Smooth muscle cell (in vitro differentiated cells): ENCODE measurements at regions not wholly inside any gene's neighbourhood (a gene's known extent, or its start where the extent isn't known, plus 50 kb on each side); places are given as distances from the start of the nearest gene placed in this dataset.

ENCODE experiments used
- DNase-seq: peaks from one replicate; lab custom pipeline; 2025; ENCODE audit not compliant: unreplicated experiment; lab: John Stamatoyannopoulos, UW
- H2AFZ ChIP-seq: fragments of 200-600 bp; sonication (generic); 2 replicates; pipeline ENCODE4 v1.6.0; 2016; ENCODE audit warnings: antibody characterized with exemption, low read depth, mild to moderate bottlenecking
- H3F3A ChIP-seq: fragments of 200-600 bp; sonication (generic); 2 replicates; pipeline ENCODE4 v1.6.0; 2017; ENCODE audit warnings: antibody characterized with exemption, low read depth
- H3K27ac ChIP-seq: fragments of 200-600 bp; sonication (generic); 2 replicates; pipeline ENCODE4 v1.5.1; 2016; ENCODE audit warnings: low read depth, mild to moderate bottlenecking
- H3K27me3 ChIP-seq: fragments of 200-600 bp; sonication (generic); 2 replicates; pipeline ENCODE4 v1.6.1; 2016; ENCODE audit warnings: low read depth, mild to moderate bottlenecking
- H3K36me3 ChIP-seq: fragments of 200-600 bp; sonication (generic); 2 replicates; pipeline ENCODE4 v1.5.1; 2016; ENCODE audit warnings: low read depth
- H3K4me1 ChIP-seq: fragments of 200-600 bp; sonication (generic); 2 replicates; pipeline ENCODE4 v1.5.1; 2016; ENCODE audit warnings: low read depth
- H3K4me2 ChIP-seq: fragments of 200-600 bp; sonication (generic); 2 replicates; pipeline ENCODE4 v1.6.0; 2016; ENCODE audit warnings: mild to moderate bottlenecking
- H3K4me3 ChIP-seq: fragments of 200-600 bp; sonication (generic); 2 replicates; pipeline ENCODE4 v1.5.1; 2016; ENCODE audit warnings: mild to moderate bottlenecking
- H3K79me2 ChIP-seq: fragments of 200-600 bp; sonication (generic); 2 replicates; pipeline ENCODE4 v1.6.0; 2016; ENCODE audit warnings: low read depth, mild to moderate bottlenecking
- H3K9ac ChIP-seq: fragments of 200-600 bp; sonication (generic); 2 replicates; pipeline ENCODE4 v1.6.0; 2016; ENCODE audit warnings: low read depth
- H3K9me3 ChIP-seq: fragments of 200-600 bp; sonication (generic); replicated peaks from 2 replicates; pipeline ENCODE4 v1.5.1; 2016; ENCODE audit warnings: low read depth
- H4K20me1 ChIP-seq: fragments of 200-600 bp; sonication (generic); 2 replicates; pipeline ENCODE4 v1.6.0; 2016; ENCODE audit warnings: low read depth
- WGBS: methylation state at CpG from one replicate; pipeline ENCODE4 v1.1.7; 2016; ENCODE audit warnings: low lambda C conversion rate; 5-methylcytosine and 5-hydroxymethylcytosine counted together
- TF ChIP-seq, protein P1 (sequence below): fragments of 200-600 bp; sonication (generic); IDR thresholded peaks from 2 replicates; pipeline ENCODE4 v1.5.1; 2017; ENCODE audit warnings: borderline replicate concordance, mild to moderate bottlenecking, antibody characterized with exemption; ENCODE audit not compliant: insufficient read depth, poor library complexity, severe bottlenecking

DNA sequence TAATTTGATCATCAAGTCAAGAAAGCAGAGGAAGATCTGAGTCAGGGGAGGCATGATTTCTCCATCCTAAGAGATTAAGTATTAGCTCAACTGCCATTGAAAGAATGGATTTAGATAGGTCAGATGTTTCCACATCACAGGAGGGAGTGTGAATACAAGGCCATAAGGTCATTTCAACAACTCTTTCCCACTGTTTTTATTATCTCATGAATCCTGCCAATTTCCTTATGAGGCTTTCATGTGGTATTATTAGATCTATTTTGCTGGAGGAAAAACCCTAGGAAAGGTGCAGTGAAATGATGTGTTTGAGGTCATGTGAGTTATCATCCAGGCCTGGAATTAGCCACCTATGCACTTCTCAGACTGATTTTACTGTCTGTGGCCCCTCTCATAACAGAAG lies 269.0 kb downstream of the NOVA1 start:
- TF ChIP-seq, protein P1, sequence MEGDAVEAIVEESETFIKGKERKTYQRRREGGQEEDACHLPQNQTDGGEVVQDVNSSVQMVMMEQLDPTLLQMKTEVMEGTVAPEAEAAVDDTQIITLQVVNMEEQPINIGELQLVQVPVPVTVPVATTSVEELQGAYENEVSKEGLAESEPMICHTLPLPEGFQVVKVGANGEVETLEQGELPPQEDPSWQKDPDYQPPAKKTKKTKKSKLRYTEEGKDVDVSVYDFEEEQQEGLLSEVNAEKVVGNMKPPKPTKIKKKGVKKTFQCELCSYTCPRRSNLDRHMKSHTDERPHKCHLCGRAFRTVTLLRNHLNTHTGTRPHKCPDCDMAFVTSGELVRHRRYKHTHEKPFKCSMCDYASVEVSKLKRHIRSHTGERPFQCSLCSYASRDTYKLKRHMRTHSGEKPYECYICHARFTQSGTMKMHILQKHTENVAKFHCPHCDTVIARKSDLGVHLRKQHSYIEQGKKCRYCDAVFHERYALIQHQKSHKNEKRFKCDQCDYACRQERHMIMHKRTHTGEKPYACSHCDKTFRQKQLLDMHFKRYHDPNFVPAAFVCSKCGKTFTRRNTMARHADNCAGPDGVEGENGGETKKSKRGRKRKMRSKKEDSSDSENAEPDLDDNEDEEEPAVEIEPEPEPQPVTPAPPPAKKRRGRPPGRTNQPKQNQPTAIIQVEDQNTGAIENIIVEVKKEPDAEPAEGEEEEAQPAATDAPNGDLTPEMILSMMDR = no peak
- no peaks in the 10 kb centered on the region for H3K79me2 ChIP-seq

DNA sequence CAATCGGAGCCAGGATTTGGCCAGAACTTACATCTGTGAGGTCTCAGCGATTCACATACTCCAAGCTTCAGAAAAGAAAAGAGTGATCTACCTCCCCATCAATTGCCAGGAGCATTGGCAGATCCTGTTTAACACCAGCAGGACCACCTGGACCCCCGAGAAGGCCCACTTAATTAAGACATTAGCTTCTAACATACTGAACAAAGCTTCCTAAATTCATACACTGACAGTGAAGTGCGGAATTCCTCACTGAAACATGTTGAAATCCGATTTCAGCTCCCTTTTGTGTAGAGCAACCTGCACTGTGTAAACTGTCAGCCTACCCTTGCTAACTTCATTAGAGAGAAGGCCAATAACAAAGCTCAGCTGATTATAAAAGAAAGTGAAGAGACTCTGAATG lies 274.0 kb downstream of the NOVA1 start:
- no peaks in the 10 kb centered on the region for H3K27me3 ChIP-seq
- no peak overlapping the region for H3K27ac ChIP-seq
- H3K36me3 ChIP-seq = no peaks in the 10 kb centered on the region
- H3K9ac ChIP-seq = no peak overlapping the region
- TF ChIP-seq, protein P1 = no peak
- no peaks in the 10 kb centered on the region for H3K9me3 ChIP-seq
- no peaks in the 10 kb centered on the region for H3F3A ChIP-seq
- peaks cover 6% of the 10 kb centered on the region for H3K4me1 ChIP-seq
- no peak overlapping the region for H3K4me2 ChIP-seq
- no peak overlapping the region for H2AFZ ChIP-seq
- DNase-seq = no peak
- no peaks in the 10 kb centered on the region for H3K79me2 ChIP-seq
- no peak overlapping the region for H3K4me3 ChIP-seq
- WGBS = 85% methylated on average over 5 of the region's 5 CpGs
- H4K20me1 ChIP-seq = no peaks in the 10 kb centered on the region

More for the DNA sequence above, 269.0 kb downstream of the NOVA1 start:
- no peak overlapping the region for H3K4me3 ChIP-seq
- no peaks in the 10 kb centered on the region for H3K36me3 ChIP-seq
- H3K27me3 ChIP-seq = no peaks in the 10 kb centered on the region
- H3K9ac ChIP-seq = no peak overlapping the region
- no peaks in the 10 kb centered on the region for H4K20me1 ChIP-seq
- no peak for DNase-seq
- no peak overlapping the region for H2AFZ ChIP-seq
- H3F3A ChIP-seq = no peaks in the 10 kb centered on the region
- no peak overlapping the region for H3K27ac ChIP-seq
- no peaks in the 10 kb centered on the region for H3K9me3 ChIP-seq
- no peak overlapping the region for H3K4me2 ChIP-seq
- H3K4me1 ChIP-seq = peaks cover 5% of the 10 kb centered on the region

- no peaks in the 10 kb centered on the region for H3F3A ChIP-seq
- no peak overlapping the region for H3K9ac ChIP-seq
- no peaks in the 10 kb centered on the region for H4K20me1 ChIP-seq
- H2AFZ ChIP-seq = no peak overlapping the region
- H3K9me3 ChIP-seq = no peaks in the 10 kb centered on the region
- WGBS = 98% methylated on average over 2 of the region's 2 CpGs
- H3K27me3 ChIP-seq = no peaks in the 10 kb centered on the region
- no peak overlapping the region for H3K27ac ChIP-seq
- H3K4me1 ChIP-seq = peaks cover 6% of the 10 kb centered on the region
- H3K36me3 ChIP-seq = no peaks in the 10 kb centered on the region
- H3K4me3 ChIP-seq = no peak overlapping the region
- TF ChIP-seq, protein P1 = no peak
- H3K79me2 ChIP-seq = no peaks in the 10 kb centered on the region
- H3K4me2 ChIP-seq = no peak overlapping the region
- DNase-seq = no peak
Observed at GRCh38 chr14:26320886-26321285, 276.9 kb downstream of the NOVA1 start.

- Histone ChIP-seq H3K4me2 (no peak overlapping the region), H3K27me3 (no peaks in the 10 kb centered on the region)
- WGBS = 77% methylated on average over 5 of the region's 5 CpGs
Observed at GRCh38 chr14:26319139-26319864, 278.5 kb downstream of the NOVA1 start.

More at GRCh38 chr14:26319139-26319864, 278.5 kb downstream of the NOVA1 start:
- Histone ChIP-seq H3K27ac (no peak overlapping the region), H3K4me3 (no peak overlapping the region), H3K9me3 (no peaks in the 10 kb centered on the region), H4K20me1 (no peaks in the 10 kb centered on the region), H3K9ac (no peak overlapping the region), H3F3A (no peaks in the 10 kb centered on the region), H3K4me1 (peaks cover 6% of the 10 kb centered on the region), H3K79me2 (no peaks in the 10 kb centered on the region), H3K36me3 (no peaks in the 10 kb centered on the region), H2AFZ (no peak overlapping the region)
- TF ChIP-seq, protein P1 = no peak
- DNase-seq = no peak
